A673 (cell line): ENCODE measurements at regions not wholly inside any gene's neighbourhood (a gene's known extent, or its start where the extent isn't known, plus 50 kb on each side); places are given as distances from the start of the nearest gene placed in this dataset.

Experiments used
- CTCF ChIP-seq: fragments of 300-800, 200-600 bp; sonication (generic); conservative IDR thresholded peaks from 2 replicates; pipeline ENCODE4 v1.5.1; 2017; ENCODE audit warnings: low read depth, mild to moderate bottlenecking, antibody characterized with exemption, low read length, moderate library complexity, mixed read lengths
- EZH2 ChIP-seq: fragments of 200-600 bp; sonication (generic); IDR thresholded peaks from 2 replicates; pipeline ENCODE4 v1.6.1; 2017; ENCODE audit warnings: borderline replicate concordance, low read depth, mild to moderate bottlenecking, mixed read lengths, antibody characterized with exemption, low read length; ENCODE audit not compliant: poor library complexity, severe bottlenecking

- TF ChIP-seq CTCF (no peak), EZH2 (no peak)
Observed at GRCh38 chr16:51734220-51734619, 583.1 kb upstream of the SALL1 start.
